Right forelimb (tissue), 1 donor: ENCODE measurements at regions not wholly inside any gene's neighbourhood (a gene's known extent, or its start where the extent isn't known, plus 50 kb on each side); places are given as distances from the start of the nearest gene placed in this dataset.
A peak's percentile ranks its signal among the peaks of the same experiment; 100 is the strongest.
"Not testable (repeated sequence)": the region's sequence is repeated elsewhere in the genome, so short reads cannot be mapped to it uniquely, and the experiment has no call there.

Experiments
- DNase-seq: peaks from one replicate; pipeline ENCODE4 v3.0.0-alpha.2; 2018

DNA sequence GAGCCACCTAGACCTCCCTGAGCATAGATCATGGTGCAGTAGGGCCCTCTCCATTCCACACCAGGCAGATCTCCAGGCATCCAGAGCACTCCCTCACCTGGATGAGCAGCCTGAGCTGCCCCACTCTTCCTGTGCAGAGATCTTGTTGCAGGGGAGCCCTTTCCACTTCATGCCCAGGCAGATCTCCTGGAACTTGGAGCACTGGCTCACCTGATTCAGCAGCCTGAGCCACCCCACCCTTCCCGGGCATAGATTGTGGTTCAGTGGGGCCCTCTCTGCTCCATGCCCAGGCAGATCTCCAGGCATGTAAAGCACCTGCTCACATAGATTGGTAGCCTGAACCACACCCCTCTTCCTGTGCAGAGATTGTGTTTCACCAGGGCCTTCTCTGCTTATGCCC, 78.0 kb downstream of the SEC16B start:
- DNase-seq: no peak

DNA sequence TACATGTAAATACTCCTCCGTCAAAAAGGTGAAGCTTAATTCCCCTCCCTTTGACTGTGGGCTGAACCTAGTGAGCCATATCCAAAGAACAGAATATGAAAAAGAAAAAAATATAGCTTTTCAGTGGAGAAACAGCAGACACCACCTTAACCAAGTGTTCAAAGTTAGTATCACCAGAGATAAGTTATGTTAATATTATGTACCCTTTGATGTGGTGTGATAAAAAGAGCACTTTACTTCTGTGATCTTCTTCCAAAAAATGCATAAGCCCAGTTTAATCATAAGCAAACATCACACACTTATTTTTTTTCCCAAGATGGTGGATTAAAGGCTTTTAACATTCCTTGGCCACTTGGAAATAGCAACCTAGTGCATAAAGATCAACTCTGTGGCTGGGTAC, 79.4 kb downstream of the SEC16B start:
- DNase-seq: no peak

DNA sequence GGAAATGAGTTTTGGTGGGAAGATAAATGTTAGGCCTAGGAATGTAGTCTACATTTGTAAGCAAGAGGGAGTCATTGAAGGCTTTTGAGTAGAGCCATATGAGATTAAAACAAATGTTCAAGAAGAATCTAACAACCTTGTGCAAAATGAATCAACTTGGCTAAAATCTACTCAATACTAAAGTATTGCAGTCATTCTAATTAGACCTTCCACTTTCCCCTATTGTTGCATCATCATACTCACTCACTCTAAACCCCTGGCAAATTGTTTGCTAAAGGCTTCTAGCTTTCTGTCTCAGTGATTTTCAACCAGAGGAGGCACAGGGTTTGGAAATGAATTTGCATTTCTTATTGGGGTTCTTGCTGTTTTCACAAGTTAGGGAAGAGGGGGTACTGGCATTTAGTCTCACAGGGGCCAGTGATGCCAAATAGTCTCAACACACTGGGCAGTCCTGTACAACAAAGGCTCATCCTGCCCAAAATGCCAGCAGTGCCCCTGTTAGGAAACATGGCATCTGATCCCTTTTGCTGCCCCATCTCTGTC, 85.3 kb downstream of the SEC16B start:
- no peak for DNase-seq

DNA sequence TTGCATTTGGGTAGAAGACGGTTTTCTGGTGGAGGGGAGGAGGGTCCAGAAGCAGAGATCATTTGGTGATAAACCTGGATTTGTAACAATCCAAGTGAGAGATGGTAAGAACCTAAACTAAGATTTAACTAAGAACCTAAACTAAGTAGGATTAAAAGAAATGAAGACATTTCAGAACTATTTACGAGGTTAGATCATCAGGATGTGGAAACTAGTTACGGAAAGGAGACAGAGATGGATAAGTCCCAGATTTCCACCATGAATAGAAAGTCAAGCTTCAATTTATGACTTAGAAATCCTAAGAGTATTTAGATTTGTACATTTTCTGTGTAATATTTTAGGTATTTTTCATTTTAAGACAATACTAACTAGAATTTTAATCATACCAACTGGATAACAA, 86.3 kb downstream of the SEC16B start:
- no peak for DNase-seq

DNA sequence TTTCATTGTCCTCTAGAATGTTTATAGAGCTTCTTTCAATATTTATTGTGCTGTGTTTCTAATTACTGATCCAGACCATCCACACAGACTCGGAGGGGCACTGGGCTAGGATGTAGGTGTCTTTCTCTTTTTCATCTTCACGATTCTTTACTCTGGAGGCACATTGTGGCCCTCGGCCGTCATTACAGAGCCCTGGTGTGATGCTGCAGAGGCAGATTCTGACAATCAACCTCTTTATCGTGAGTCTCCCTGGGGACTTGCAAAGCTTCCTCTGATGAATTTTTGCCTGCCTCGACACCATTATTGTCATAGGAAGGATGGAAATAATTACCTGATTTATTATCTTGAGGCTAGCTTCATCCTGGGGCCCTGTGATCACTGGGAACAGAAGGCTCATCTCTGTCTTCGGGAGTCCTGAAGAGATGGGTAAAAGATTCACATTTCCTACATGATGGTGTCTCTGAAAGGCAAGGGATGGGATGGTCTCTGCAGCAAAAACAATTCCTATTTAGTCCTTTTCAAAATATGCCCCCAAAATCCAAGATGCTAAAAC, 89.4 kb downstream of the SEC16B start:
- DNase-seq: no peak

DNA sequence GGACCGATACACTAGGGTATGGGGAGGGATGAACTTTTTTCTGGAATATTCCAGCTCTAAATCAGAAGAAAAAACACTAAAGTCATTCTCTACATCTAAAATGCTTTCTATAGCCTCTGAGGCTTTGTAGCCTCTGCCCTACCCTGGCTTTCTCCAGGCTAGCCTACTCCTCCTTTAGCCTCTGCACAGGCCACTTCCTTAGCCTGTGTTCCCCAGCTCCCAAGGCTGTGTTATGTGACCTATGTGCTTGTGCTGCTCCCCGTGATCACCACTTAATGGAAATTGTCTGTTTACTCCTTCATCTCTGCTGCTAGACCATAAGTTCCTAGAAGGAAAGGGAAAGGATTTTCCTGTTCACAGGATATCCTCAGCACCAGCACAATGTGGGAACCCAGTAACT, 92.8 kb downstream of the SEC16B start:
- DNase-seq: no peak

DNA sequence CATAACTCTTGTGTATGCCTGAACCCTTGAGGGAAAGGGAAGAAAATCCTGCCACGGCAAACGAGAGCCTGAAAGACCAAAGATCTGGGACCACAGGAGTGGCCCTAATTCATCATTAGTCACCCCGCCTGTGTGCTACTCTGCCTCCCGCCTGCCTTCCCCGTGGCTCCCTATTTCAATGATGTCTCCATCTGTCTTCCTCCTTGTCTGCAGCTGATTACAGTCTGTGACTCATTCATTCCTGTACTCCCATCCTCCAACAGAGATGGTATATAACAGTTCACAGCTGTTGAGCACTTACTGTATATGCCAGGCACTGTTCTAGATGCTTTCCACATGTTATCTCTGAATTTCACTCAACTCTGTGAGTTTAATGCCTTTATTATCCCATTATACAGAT, 96.6 kb downstream of the SEC16B start:
- DNase-seq: no peak

DNA sequence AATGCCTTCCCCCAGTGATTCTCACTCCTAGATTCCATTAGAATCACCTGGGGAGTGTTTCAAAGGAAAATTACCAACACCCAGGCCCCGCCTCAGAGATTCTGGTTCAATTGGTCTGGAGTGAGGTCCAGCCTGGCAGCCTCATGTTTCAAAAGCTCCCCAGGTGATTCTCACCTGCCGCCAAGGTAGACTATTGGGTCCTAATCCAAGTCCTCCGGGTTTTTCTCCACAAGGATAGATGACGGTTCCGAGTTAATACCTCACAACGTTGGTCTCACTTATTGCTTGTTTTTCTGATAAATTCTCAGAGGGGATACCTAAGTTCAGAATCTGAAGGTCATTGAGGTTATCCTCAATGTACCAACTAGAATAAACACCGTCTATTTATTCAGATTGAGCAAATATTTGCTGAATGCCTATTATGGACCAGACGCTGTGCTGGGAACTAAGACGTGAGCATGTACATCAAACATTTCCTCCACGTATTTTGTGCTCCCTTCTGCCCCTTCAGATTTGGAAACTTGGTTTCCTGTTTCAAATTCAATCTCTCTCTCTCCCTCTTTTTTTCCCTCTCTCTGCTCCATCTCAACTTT, 97.5 kb downstream of the SEC16B start:
- no peak for DNase-seq

DNA sequence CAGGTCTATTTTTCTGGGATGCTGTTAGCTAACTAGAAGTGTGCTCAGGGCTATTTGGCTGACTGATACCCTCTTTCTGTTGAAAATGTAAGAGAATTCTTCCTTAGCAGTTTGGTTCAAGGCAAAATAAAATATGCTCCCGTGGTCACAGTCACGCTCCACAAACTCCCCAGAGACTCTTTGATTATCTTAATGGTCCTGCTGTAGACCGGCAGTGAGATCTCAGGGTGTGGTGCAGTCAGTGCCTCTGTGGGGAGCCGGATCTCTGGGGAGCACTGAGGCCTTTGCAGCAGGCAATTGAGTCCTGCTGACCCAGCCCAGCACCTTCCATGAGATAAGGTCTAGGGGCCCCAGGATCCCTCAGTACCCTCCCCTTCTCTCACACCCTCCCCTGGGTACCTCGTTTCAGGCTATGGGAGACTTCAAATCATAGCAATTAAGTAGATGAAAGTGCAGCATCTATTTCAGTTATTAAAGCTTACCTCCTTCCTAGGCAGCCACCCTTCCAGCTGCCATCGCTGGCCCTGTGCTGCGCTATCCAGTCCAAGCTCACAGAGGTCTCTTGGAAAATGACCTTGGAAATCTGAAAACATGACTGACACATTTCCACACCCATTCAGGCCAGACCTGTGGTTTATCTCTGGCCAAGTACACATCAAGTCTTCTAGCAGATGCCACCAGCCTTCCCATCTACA, 98.1 kb downstream of the SEC16B start:
- DNase-seq: no peak

DNA sequence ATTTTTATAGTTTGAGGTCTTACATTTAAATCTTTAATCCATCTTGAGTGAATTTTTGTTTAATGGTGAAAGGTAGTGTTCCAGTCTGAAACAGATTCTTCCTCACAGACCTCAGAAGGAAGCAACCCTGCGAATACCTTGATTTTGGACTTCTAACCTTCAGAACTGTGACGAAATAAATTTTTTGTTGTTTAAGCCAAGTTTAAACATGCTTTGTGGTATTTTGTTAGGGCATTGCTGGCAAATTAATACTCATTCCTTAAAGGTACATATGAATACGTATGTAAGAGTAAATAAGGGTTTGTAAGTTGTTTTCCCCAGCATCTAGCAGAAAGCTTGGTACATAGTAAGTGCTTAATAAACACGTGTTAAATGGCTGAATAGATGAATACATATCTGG, 100.3 kb downstream of the SEC16B start:
- DNase-seq: no peak

DNA sequence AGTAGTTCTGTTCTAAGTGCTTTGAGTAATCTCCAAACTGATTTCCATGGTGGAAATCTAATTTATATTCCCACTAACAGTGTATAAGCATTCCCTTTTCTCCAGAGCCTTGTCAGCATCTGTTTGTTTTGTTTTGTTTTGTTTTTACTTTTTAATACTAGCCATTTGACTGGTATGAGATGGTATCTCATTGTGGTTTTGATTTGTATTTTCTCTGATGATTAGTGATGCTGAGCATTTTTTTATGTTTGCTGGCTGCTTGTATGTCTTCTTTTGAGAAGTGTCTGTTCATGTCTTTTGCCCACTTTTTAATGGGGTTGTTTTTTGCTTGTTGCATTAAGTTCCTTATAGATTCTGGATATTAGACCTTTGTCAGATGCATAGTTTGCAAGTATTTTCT, 100.8 kb downstream of the SEC16B start:
- DNase-seq: not testable (repeated sequence)

DNA sequence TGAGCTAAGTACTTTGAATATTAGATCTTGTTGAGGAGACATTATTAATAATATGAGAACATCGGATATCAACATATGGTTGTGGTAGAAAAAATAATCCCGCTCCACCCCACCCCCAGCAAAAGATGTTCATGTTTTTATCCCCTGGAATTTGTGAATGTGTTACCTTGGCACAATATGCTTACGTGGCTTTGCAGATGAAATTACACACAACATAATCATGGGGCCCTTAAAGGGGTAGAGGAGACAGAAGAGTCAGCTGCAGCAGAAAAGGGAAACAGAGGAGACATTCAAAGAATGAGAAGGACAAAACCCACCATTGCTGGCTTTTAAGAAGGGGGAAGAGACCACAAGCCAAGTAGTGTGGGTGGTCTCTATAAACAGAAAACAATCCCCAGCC, 104.1 kb downstream of the SEC16B start:
- no peak for DNase-seq

DNA sequence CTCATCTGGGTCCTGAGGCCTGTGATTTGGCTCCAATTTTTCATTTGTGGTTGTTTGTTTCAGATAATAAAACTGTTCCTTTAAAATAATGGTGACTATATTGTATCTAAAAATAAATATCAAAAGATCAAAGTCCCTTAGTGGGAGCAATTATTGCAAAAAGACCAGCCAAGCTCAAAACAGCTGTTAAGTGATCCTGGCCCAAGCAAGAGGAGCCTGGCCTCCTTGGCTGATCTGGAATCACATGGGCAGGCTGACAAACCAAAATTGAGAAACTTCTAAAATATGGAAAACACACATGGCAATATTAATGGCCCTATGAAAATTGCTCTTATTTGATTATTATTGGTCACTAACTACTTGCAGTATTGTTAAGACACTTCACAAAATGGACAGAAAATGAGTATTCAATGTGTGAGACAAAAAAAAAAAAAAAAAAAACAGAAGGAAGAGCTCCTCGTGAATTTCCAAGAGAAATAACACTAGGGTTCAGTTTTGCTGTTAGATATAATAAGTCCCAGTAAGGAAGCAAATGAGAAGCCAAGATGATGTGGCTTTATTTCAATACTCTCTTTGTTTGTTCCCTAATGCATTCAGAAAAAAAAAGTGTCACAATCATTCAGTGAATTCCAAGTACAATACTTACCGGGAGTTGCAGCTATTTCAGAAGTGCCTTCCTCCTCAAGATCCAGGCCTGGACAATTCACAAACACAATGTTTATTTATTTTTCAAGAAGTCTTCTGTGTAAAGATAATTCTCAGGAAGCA, 105.1 kb downstream of the SEC16B start:
- DNase-seq: no peak

DNA sequence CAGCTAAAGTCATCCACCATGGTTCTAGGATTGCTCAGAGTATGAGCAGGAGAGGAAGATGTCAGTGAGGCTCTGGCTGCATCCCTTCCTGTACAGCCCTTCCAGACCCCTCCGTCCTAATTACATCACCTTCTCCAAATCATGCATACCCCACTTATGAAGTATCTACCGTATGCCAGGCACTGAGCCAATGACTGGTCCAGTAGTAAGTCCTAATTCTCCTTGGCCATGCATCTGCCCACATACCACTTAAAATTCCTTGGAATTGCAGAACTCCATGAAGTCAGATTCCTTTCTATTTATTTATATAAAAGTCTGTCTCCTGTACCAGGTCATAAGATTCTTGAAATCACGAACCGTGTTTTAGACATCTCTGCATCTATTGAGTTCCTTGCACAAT, 106.1 kb downstream of the SEC16B start:
- DNase-seq: no peak

DNA sequence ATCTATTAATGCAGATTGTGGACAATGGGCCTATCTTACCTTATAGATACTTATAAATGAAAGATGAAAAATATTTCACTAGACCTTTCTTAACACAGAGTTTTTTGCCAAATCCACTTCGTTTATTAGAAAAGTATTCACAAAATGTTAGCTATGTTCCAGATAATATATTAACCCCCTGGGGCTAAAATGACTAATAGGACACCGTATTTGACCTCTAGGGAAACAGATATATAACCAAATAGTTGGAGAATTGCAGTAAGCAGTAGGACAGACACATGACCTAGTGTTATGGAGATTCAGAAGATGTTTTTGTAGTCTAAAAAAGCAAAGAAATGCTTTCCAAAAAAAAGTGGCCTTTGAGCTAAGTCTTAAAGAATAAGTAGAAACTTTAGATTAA, 106.9 kb downstream of the SEC16B start:
- no peak for DNase-seq

DNA sequence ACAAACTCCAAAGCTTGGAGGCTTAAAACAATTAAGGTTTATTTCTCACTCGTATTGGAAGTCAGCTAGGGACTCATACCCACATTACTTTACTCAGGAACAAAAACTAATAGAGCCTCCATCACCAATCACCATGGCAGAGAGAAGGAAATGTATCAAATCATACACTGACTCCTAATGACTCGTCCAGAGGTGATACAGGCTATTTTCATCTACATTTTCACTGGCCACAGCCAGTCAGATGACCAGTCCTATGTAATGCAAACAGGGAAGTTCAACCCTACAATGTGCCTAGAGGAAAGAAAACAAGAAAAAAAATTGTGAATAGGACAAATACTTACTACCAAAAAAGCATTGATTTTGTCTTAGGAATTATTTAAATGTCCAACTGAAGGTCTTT, 110.3 kb downstream of the SEC16B start:
- DNase-seq: no peak

DNA sequence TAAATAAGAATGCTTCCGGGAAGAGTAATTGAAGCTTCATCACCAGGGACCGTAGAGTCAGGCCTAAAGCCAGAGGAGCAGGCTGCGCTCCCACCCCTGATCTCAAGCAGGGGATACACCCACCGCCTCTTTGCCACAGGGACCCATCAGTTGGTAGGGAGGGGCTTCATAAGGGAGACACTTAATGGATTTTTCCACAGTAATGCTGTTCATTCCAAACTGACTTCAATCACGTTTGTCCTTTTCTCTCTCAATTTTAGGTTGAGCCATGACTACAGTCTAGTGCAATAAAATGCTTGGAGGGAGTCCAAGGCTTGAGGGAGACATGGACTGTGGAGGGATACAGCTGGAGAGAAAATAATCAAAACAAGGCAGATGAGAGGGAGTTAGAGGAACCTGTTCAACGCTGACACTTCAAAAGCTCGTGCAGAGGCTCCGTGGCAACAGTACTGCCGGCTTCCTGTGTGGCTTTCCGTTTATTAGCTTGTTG, 111.5 kb downstream of the SEC16B start:
- peak; percentile 69 for DNase-seq

DNA sequence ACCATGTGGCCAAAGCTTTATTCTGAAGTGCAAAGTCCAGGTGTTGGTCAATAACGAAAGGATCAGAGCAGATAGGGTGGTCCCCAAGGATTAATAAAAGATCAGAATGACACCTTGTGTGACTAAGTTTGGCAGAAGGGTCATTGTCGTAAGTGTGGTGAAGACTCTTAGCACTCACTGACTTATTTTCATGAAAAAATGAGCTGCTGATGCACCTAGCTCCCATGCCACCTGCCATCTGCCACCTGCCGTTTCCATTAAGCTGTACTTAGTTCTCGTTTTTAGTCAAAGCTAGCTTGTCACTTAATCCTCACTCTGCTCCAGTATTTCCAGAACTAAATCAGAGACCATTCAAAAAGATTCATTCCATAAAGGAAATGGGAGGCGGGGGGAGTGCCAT, 112.6 kb downstream of the SEC16B start:
- no peak for DNase-seq

DNA sequence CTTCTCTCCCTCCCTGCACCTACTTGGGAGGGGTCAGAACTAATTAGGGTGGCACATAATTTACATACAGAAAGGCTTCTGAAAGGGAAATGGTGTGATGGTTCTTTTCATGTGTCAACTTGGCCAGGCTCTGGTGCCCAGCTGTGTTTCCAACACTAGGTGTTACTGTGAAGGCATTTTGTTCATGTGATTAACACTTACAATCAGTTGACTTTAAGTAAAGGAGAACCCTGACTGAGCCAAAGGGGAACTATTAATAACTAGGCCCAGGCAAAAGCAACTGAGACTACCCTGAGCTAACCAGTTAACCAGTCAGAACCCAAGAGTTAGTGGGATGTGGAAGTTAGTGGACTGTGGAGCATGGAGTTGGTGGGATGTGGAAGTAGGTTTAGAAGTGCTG, 114.9 kb downstream of the SEC16B start:
- no peak for DNase-seq

DNA sequence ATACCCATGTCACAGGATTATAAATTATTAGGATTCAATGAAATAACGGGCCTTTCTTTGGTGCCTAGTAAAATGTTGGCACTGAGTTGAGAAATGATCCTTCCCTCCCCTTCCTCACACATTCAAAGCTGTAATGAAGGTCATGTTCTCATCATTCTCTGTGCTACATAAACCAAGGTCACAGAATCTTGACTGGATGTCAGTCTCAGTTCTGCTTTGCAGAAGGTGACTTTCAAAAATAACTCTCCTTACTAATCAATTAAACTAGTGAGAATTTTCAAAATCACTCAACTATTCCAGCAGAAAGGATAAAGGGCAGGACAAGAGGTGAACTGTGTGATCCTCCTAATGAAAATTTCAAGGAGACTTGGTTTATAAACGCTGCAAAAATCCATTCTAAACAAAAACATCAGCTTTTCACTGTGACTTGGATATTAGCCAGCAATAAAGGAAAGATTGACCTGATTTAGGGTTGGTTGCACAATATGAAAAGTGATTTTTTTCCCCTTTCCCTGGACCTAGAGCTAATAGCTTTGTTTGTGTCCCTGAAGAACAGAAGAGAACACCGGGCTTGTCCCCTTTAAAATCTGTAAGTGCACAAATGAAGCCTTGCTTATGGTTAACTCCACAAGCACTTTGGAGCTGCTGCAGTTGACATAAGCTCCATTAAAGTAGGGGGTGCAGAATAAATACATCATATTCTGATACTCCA, 120.1 kb downstream of the SEC16B start:
- no peak for DNase-seq

DNA sequence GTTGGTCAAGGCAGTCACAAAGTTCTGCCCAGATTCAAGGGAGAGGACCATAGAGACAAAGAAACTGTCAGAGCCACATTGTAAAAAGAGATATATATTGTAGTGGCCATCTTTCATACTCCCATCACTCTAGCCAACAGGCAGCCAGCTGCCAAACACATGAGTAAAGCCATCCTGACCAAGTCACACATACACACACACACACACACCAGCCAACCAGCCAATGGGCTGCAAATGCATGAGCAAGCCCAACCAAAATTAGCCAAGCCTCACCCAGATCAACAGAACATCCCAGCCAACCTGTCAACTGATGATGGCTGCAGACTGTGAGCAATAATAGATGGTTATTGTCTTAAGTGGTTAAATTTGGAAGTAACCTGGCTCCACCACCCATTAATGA, 120.7 kb downstream of the SEC16B start:
- no peak for DNase-seq

DNA sequence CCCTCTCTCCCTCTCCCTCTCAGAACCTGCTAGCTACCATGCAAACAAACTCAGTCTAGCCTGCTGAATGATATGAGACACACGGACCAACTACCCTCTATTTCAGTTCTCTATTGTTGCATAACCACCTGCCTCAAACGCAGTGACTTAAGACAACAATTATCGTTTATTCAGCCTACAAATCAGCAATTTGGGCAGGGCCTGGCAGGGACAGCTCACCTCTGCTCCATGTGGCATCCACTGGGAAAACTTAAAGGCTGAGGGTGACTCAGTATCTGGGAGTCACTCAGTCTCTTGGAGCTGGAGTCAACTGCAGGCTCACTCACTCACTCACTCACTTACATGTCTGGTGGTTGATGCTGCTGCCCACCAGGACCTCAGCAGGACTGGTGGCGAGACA, 121.3 kb downstream of the SEC16B start:
- no peak for DNase-seq

DNA sequence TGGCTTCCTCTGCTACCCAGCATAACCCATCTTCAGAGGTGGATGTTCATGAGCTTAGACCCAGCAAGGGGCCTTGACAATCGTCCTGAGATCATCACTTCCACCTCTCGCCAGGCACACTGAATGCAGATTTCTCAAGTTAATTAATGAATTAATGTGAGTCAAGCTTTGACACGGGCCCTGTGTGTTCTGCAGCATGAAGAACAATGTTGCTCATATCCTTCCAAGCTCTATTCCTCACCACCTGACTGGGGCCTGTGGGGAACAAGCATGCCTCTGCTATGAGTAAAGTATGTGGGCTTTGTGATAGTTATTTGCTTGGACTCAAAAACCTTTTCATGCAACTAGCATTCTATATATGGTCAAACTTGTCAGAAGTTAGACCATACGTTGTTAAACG, 122.0 kb downstream of the SEC16B start:
- no peak for DNase-seq
